ENCODE measurements at regions not wholly inside any gene's neighbourhood (a gene's known extent, or its start where the extent isn't known, plus 50 kb on each side); places are given as distances from the start of the nearest gene placed in this dataset.
A peak's percentile ranks its signal among the peaks of the same experiment; 100 is the strongest.

DNA sequence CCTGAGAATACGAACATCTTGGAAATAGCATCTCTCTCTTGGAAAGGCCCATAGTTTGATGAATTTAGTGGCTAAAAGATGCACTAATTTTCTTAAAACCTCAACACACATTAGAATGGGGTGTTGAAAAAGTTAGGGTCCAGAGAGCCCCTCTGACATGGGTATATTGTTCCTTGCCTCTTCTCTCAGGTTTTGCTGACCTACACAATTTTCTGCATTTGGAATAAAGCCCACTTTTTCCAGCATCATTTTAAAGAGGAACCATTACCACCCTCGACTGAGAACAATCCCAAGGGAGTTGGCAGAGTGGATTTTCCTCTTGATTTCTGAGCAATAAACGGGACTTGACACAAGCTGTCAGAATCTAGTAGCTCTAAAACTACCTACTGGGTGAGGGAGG, 156.1 kb downstream of the PMP22 start:
- no peak for DNase-seq

DNA sequence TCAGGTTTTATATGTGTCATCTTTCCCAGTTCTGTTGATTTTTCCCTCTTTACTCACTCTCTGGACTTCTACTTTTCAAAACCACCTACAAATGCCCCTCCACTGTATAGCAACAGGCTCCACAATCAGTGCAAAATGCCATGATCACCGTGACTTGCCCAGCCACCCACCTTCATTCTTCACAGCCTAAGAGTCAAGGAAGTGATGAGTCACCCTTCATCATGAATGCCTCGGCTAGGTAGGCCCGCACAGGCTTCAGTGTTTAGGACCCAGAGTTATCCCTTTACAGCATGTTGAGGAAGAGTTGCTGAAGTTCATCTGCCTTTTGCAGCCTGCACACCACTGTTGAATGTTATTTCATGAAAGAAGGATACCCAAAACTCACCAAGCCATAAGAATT, 158.6 kb downstream of the PMP22 start:
- no peak for DNase-seq

DNA sequence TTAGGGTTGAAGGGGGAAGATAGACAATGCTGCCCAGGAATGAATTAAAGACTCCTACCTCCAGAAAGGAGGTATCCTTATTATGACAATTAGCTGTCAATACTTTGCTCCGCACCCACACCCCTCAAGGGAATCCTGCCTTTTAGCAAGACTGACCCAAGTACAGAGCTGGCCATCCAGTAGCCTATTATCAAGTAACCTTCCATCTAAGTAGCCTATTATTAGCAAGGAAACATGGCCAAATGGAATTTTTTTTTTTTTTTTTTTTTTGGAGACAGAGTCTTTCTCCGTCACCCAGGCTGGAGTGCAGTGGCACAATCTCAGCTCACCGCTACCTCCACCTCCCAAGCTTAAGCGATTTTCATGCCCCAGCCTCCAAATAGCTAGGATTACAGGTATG, 161.3 kb downstream of the PMP22 start:
- DNase-seq, result no peak

DNA sequence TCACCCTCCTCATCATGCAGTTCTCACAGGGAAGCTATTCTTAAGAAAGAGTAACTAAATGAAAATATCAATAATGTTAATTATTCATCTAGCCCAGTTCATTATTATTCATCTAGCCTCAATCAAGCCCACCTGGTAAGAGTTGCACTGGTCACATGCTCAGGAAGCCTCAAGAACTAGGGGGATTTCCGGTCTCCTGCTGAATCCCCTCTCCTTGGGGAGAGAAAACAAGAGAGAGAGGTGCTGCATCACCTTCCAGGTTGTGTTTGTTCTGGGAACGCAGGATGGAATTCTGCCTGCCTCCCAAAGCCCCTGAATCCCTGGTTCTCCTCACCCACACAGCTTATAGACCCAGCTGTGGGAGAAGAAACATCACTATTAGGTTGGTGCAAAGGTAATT, 164.0 kb downstream of the PMP22 start:
- no peak for DNase-seq

DNA sequence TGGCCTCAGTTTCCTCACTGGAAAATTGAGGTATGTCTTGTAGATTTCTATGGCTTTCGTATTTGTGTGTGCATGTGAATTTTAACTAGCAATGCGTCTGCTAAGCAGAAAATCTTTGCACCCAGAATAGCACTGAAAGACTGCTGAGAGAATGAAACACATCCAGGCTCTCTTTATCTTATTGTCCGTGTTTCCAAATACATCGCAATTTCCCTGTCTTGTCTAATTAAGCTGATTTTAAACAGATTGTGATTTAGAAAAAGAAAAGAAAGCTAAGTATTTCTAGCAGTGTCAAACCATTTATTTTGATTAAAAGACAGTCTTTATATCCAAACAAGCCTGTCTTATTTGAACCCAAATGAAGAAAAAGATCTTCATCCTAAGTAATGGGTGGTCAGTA, 168.6 kb downstream of the PMP22 start:
- no peak for DNase-seq

DNA sequence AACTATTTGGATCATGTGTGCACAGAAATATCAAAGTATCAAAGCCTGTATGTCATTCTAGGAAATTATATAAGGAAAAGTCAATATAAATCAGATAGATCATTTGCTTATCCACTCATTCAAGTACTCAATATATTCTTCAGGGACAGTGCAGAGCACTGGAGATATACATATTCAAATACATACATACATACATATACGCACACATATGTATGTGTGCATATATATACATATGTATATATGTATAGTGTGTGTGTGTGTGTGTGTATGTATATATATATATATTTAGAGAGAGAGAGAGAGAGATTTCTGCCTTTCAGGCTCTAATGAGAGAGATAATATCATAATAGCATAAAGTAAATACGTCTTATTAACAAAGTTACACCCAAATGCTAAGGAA, 169.2 kb downstream of the PMP22 start:
- no peak for DNase-seq

DNA sequence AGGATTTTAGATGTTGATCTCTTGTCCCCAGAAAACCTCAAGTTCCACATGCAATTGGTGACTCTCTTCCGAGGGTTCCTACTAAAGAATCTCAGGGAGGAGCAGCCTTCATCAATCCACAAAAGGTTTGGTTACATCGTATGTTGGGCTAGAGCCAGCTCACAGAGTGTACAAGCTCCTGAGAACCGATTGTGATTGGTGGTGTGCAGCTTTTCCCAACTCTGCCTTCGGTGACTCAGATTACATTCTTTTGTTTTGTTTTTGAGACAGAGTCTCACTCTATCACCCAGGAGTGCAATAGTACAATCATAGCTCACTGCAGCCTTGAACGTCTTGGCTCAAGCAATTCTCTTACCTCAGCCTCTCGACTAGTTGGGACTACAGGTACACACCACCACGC, 172.4 kb downstream of the PMP22 start:
- DNase-seq, result no peak

DNA sequence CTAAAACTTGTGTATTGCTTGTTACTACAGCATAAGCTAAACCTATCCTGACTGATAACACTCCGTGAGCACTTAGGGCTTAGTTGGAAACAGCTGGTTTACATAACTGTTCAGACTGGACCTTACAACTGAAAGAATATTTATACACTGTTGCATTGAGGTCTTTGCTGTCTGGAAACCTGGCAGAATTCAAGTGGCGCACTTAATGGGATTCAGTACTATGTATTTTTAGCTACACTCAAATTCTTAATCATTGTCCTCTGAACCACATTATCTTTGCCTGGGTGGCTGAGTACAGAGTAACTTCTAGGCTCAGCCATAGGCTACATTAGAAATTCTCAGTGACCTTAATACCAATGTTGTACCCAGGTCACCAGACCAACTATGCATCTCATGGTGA, 172.9 kb downstream of the PMP22 start:
- no peak for DNase-seq

DNA sequence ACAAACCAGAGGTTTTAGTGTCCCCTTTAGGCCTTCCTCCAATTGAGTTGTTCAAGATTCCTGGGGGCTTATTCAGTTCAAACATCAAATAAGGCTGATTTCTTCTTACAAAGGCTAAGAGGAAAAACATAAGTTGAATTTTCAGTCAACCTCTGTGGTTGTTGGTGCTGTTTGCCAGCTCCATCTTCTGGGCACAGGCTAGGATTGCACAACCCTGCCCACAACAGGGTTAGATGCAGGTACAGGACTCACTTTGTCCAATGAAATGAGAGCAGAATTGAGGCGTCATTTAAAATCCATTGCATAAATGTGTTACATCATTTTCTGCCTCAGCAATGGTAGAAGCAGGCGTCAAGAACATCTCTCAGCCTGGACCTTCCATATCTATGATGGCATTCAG, 173.3 kb downstream of the PMP22 start:
- no peak for DNase-seq

DNA sequence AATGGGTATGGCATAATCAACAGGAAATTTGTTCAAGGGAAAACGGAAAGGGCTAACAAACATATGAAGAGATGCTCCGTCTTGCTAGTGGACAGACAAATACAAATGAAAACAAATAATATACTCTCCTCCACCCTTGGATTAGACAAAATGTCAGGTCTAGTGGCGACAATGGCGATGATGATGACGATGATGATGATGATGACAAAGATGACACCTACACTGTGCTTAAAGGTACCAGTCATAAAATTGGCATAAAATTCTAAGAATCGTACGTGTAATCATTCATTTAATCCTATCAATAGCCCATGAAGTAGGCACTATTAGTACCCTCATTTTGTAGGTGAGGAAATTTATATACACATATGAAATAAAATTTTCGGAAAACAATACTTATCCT, 174.6 kb downstream of the PMP22 start:
- no peak for DNase-seq

DNA sequence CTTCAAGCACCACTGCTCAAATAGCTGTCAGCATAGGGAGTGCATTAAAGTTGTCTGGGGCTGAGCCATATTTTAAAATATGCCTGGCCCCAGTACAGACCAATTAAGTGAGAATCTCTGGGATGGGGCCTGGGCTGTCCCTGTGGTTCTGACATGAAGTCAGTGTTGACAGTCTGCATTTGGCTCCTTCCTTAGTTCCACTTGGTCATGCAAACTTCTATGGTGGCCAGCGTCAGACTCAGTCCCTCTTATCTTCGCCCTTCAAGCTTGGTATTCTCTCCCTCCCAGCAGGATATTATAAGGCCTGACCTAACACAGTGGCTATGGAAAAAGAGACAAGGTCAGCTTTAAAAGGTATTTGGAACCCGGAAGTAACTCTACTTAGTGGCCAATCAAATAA, 177.2 kb downstream of the PMP22 start:
- no peak for DNase-seq

DNA sequence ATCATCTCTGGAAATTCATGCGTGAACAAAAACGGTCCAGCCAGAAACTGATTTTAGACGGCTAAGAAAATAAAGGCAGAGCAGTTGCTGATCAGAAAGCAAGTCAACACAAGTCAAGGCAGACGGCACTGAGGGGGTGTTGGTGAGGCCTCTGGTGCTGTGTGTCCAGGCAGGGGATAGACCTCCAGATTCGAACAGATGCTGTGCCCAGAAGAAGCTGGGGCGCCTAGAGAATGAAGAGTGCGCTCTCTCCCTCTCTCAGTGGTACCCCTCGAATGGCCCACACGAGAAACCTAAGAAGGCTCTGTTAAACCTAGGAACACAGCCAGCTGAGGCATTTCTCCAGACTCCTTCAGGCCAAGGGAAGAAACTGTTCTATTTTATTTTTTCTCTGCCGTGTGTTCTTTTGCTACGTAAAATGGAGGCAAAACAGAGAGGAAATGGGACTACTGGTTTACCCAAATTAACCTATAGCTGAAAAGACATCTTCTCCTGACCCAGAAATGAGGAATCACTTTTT, 178.3 kb downstream of the PMP22 start:
- no peak for DNase-seq

DNA sequence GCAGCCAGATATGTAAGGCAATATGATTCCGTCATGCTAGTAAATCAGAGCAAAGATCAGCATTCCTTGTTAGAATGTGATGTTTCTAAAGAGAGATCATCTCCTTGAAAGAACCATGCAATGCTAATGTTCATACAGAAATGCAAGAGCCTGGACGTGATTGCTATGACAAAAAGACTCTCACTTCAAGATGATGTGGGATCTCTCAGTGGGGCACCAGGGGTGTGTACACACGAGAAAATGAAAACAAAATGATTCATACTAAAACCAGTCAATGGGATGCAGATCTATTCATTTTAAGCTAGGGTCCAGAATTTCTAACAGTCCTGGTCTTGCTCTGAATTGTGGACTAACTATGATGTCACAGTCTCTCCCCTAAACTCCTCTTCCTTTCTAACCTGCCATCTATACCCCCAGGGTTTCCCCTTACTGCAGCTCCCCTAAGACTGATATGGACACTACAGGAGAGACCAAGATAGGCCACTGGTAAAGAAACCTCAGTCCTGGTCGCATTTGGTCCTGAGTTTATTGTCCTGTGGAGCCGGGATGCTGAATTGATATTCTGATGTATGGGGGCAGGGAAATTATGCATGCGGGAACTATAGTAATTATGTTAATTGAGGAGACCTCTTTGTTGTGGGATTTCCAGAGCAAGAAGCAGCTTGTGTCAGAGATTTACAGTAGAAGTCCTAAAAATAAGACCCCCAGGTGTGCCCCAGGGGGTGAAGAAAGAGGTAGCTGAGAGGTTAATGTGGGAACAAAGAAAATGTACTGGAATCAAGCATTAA, 179.0 kb downstream of the PMP22 start:
- DNase-seq, result no peak

DNA sequence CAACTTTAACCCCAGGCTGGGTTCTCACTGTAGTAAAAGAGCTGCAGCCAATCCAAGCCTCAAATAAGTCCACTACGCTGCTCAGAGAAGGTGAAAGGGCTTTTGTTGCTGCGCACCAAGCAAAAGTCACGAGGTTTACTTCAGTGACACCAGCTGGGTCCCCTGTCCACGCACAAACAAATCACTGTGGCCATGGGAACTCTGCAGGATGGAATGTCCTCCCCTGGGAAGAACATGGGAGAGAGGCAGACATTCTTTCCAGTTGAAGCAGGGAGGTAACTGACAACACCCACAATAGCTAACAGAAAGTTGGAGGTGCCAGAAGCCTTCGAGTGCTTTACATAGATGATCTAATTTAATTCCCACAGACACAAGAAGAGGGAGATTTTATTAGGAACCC, 181.9 kb downstream of the PMP22 start:
- no peak for DNase-seq

DNA sequence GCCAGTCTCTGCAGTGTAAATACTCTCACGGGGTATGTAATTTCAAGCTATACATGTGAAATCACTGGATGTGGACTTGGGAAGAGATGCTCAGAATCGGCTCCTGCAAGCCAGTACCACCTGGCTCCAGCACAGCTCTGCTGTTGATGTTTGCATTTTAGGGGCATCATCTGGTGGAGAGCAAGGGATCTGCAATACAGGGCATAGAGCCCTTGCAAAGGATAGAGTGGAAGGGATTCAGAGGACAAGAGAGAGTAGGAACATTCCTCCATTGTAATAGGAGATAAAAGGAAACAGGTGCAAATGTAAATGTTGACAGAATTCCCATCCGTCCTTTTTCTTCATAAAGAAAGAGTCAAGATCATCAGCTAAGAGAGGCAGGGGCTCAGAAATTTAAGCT, 184.1 kb downstream of the PMP22 start:
- DNase-seq, result no peak

DNA sequence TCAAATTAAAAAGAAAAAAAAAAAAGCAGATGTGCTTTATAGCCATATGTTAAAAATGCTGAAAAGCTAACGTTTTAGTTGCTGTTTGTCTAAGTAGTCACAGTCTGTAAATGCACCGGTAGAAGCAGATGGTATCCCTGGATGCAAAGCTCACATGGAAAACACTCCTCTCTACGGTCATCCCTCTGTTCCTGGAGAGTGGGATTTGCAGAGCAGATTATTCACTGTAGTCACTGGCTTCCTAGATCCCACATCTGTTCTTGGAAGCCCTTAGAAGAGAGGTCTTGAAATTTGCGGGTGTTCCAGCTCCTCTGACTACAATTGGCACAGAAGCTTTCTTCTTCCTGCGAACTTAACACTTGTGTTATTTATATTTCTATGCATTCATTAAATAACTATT, 186.6 kb downstream of the PMP22 start:
- no peak for DNase-seq

DNA sequence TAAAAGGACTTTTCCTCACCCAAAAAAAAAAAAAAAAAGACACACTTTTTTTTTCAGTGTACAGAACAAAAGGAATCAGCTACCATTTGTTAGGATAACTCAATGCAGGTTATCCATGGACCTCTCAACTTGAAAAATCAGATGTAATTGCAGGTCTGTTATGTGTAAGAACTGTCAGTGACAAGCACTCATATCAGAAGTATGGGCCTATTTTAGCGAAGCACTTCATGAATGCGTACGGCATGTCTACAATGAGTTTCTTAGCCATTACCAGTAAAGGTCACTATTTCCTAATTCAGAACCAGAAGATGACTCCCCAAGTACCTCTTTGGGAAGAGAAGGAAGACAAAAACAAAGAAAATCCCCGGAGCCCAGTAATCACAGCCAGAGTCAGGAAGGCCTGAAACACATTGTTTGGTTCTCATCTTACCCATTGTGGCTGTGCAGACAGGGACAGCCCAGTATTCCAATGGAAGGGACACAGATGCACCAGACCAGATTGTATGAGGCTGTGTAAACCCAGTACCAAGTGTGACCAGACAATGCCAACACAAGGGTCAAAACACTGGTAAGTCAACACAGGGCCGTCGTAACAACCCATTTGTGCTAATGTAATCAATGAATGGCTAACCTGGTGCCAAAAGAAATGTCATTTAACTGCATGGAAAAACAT, 188.0 kb downstream of the PMP22 start:
- no peak for DNase-seq

DNA sequence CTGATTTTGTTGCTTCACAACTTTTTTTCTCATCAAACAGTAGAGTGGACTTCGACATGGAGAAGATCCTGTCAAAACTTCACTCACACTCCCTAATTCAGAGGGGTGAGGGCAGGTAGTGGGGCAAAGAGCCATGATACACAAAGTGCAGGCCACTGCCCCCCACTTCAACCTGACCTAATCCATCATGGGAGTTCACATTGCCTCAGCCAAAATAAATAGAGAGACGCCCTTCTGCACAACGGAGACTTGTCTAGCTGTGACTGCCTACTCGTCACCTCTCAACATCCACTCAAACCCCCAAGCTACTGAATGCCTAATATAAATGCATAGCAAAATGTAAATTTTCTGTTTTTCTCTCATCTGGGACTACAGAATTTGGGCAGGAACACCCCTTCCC, 213.2 kb downstream of the PMP22 start:
- no peak for DNase-seq

DNA sequence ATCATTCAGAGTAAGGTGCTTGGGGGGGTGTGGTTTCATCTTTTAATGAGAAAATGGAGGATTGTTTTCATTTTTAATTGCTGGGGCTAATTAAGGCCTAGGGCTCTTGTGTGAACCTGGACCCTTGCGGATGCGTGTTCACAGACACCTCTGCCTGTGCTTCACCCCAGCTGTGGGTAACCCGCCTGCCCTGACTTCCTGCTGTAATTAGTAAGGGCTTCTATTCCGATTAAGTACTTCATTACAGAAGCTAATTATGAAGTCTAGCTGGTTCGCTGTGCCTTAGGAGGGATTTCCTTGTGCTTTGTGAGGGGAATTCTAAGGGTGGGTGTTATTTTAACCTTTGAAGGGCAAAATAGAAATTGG, 215.3 kb downstream of the PMP22 start:
- no peak for DNase-seq

DNA sequence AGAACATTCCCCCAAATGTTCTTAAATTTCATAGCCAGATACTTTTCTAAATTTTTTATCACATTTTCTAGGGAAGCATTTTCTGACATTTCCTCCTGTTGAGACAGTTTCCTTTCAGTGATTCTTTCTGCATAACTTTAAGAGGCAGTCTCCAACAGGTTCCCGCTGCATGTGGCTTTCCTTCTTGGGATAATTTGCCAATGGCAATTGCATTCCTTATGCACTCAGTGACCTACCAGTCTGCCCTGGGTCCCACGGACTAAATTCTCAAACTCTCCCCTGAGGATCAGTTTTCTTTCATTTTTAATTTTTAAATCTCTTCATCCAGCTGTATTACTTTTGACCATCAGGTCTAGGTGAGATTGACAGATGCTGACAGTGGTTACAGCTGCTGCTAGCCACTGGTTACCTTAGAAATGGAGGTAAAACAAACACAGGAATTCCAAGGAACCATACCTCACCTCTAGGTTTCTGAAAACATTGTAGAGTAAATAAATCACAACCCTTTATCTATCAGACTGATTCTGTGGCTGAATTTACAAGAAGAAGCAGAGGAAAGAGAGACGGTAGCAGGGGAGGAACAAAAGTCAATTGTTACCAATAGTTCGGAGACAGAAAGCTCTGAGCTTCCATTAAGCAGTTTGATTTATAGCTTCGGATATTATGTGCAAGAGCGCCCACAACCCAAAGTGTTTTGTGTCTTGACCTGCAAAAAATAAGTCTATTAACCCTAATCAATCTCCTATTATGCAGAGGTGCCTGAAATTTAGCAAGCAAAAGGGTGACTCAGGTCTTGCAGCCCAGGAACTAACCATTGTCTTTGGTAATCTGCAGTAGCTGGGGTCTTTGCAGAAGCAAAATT, 216.0 kb downstream of the PMP22 start:
- DNase-seq, result no peak

DNA sequence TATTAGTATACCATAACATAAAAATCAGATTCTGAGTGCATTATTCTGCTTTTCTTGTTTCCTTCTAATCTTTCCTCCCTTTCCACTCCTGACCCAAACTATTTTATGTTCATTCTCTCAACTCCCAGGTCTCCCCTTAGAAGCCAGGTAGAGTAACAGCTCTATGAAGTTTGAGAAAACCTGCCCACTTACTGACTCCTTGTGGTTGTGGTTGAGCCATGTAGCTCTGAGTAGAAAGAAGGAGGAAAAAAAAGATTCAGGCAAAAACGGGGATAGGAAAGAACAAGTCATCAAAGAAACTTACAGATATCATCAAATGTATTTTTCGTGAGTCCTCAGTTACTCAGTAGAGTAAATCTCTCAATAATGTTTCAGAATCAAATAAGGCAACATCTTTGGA, 216.7 kb downstream of the PMP22 start:
- DNase-seq, result no peak

DNA sequence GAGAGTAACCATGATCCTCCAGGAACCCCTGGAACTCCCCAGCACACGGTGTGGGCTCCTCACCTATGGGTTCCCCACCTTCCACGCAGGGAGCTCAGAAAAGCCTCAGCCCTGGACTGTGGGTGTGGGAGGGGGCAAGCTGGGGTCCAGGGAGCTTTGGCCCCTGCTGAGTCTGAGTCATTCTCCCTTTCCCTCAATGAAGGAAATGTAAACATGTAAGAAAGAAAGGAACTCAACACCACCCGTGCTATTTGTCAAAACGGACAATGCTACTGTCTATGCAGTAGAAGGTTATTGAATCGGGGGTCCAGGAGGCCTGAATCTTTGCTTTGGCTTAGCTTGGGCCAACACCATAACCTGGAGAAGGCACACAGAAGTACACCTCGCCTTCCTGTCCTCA, 222.8 kb downstream of the PMP22 start:
- DNase-seq, result no peak

DNA sequence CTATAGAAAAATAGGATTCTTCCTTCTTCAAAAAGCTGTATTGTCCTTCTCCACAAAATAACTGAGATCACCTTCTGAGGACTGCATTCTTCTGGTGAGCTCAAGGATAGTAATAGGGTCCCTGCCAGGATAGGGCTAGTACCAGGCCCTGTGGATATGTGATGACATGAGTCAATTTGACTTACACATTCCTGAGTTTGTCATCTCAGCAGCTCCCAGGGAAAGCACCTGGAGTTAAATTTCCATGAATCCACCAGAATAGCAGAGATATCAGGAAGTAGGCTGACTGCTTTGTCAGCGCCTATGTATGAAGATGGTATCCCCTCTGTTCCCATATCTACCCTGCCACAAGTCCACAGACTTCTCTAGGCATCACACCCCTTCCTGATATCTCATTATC, 225.8 kb downstream of the PMP22 start:
- no peak for DNase-seq

DNA sequence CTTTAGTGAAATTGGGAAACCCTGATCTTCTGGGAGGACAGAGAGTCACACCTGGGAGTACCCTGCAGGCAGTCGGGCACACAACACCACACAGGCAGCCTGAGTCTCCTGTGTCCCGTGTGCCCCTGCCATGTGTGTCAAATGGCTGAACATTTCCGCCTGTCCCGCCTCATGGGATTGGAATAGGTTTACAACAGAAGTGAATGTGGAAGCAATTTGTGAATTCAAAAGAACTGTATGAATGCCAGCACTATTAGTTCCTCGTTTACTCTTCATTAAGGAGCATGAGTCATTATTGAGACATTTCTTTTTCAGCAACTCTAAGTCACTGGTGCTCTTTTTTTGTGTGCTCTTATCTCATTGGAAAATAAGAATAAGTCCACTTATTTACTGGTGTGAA, 226.5 kb downstream of the PMP22 start:
- peak in 1 of 2 experiments; percentile 1 for DNase-seq
